Tongue (tissue), 1 donor: ENCODE measurements at regions not wholly inside any gene's neighbourhood (a gene's known extent, or its start where the extent isn't known, plus 50 kb on each side); places are given as distances from the start of the nearest gene placed in this dataset.
A peak's percentile ranks its signal among the peaks of the same experiment; 100 is the strongest.
"Not testable (repeated sequence)": the region's sequence is repeated elsewhere in the genome, so short reads cannot be mapped to it uniquely, and the experiment has no call there.

Experiments
- DNase-seq: peaks from one replicate; pipeline ENCODE4 v3.0.0-alpha.2; 2015

DNA sequence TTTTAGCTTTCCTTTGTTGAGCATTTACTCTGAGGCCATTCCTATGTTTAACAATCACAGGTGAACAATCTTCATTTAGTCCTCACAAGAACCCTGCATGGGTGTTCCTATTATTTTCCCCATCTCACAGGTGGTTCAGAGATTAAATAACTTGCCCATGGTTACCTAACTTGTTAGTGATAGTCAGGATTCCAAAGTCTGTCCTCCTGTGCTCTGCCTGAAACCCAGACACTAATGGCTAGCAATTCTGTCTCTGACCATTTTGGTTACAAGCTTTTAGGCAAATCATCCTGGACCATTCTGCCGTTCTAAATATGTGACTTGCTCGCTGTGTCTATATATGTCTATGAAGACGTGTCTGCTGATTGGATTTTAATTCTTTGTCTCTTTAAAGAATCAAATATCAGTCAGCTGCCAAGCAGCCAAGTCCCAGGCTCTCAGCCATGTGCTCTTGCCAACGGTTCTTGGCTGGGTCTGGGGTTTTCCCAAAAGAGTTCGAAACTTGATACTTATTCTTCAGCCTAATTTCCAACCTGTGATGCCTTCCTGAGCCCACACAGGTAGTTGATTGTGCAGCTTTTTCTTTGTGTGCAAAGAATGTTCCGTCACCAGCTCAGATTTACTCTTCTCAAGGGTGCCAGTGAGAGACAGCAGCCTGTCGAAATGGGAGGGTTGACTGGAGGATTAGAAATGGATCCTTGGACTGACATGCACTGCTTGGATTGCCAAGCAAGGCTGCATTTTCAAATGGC lies 121.7 kb downstream of the NREP start:
- DNase-seq = peak; percentile 75

DNA sequence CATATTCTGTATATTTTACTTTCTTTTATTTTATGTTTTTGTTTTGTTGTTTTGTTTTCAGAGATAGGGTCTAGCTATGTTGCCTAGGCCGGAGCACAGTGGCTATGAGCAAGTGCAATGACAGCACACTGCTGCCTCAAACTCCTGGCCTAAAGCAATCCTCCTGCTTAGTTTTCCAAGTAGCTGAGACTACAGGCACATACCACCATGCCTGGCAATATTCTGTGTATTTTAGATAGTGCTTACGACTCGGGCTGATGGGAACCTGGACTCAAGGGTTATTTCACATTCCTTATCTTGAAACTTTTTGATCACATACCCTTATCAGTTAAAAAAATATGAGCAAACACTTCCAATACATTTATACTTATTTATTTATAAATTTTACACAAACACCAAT lies 119.0 kb upstream of the STARD4 start:
- no peak for DNase-seq

DNA sequence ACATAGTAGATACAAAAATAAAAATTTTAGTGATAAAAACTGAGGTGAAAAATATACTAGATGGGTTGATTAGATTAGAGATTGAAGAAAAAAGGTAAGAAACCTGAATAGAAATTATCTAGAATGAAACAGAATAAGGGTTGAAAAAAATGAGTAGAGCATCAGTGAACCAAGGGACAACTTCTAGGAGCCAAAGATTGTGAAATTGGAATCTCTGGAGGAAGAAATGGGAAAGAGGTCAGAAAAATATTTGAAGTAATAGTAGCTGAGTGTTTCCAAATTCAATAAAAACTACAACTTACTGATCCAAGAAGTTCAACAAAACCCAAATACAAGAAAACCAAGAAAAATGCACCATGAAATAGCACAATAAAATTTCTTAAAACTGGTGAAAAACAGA lies 116.6 kb upstream of the STARD4 start:
- DNase-seq = no peak

DNA sequence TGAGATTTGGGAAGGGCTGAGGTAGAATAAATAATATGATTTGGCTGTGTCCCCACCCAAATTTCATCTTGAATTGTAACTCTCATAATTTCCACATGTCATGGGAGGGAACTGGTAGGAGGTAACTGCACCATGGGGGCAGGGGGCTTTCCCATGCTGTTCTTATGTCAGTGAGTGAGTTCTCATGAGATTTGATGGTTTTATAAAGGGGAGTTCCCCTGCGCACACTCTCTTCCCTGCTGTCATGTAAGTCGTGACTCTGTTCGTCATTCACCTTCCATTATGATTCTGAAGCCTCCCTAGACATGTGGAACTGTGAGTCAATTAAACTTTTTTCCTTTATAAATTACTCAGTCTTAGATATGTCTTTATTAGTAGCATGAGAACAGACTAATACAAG lies 115.5 kb upstream of the STARD4 start:
- DNase-seq = no peak

DNA sequence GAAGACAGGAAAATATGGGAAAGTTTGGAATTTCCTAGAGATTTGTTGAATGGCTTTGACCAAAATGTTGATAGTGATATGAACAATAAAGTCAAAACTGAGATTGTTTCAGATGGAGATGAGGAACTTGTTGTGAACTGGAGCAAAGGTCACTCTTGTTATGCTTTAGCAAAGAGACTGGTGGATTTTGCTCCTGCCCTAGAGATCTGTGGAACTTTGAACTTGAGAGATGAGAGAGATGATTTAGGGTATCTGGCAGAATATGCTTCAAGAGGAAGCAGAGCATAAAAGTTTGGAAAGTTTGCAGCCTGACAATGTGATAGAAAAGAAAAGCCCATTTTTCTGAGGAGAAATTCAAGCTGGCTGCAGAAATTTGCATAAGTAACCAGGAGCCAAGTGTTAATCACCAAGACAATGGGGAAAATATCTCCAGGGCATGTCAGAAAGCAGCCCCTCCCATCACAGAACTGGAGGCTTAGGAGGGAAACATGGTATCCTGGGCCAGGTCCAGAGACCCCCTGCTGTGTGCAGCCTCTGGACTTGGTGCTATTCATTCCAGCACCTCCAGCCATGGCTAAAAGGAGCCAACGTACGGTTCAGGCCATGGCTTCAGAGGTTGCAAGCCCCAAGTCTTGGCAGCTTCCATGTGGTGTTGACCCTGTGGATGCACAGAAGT lies 114.3 kb upstream of the STARD4 start:
- DNase-seq = no peak

DNA sequence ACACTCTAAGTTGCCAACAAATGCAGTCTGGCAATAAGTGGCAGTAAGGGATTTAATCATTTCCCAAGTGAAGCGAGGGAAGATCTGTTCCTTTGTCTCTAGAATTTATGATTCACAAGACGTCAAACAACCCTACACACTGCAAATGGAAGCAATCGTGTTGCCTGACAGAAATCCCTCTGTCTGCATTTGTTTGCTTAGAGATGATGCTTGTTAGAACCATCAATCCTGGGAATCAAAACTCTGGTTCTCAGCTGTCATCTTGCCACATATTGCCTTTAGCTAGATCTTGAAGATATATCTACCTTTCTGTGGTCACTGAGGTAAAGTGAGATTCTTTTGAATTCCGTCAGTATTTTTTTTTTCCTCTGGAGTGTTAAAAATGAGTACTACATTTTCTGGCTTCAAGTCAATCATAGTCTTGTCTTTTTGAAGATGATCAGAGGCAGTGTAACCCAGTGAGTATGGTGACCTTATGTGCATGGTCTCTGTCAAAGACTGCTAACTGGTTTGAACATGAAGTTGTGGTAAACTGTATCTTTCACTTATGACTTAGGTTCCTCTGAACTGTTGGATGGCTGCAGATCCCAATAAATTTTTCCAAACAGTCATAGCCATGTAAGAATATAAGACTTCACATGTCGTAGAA lies 106.4 kb upstream of the STARD4 start:
- DNase-seq = no peak

DNA sequence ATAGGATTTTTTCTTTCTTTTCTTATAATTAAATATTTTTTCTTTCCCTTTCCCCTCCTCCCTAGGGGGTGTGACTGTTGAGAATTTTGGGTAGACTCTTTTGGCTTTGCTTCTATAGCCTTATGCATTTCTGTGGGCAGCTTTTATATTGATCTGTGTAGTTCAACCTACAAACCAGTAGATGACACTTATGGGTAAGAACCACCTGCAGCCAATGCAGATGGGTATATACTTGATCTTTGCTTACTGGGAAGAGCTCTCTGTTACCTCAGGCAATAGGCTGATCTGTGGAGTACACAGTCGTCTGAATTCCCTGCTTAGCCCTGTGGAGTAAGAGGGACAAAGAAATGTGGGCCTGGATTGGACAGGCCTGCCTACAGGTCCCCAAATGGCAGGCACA lies 102.7 kb upstream of the STARD4 start:
- DNase-seq = no peak

DNA sequence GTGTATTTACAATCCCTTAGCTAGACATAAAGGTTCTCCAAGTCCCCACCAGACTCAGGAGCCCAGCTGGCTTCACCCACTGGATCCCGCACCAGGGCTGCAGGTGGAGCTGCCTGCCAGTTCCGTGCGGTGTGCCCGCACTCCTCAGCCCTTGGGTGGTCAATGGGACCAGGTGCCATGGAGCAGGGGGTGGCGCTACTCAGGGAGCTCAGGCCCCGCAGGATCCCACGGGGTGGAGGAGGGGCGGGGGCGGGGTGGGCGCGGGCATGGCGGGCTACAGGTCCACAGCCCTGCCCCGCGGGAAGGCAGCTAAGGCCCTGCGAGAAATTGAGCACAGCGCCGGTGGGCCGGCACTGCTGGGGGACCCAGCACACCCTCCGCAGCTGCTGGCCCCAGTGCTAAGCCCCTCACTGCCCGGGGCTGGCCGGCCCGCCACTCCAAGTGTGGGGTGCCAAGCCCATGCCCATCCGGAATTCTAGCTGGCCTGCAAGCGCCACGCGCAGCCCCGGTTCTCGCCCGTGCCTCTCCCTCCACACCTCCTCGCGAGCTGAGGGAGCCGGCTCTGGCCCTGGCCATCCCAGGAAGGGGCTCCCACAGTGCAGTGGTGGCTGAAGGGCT lies 99.8 kb upstream of the STARD4 start:
- DNase-seq = not testable (repeated sequence)

DNA sequence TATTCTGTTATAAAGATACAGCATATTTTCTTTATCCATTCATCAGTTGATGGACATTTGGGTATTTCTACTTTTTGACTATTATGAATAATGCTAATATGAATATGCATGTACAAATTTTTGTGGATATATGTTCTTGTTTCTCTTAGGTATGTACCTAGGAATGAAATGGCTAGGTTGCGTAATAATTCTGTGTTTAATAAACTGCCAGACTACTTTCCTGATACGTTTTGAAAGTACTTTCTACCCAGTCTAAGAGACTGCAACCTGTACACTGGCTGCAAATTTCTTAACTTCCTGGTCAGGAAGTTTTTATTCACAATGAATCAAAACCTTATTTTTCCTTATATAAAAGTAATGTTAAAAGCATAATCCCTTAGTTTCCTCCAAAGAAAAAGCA lies 93.9 kb upstream of the STARD4 start:
- DNase-seq = no peak

DNA sequence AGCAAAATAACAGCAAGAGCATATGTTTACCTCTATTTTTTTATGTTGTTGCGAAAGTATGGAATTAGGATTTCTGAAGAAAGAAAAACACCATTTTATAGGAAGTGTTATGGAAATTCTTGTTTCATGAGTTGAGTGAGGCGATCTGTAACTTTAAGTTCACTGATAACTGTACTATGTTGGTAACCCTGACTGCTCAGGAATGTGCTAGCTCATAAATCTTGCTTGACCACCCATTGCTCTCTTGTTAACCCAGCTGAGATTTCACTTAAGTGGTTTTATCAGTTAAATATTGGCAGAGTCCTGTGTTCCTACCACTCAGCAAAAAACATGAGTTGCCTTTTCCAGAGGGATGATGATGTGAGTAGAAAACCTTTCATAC lies 91.1 kb upstream of the STARD4 start:
- DNase-seq = no peak

DNA sequence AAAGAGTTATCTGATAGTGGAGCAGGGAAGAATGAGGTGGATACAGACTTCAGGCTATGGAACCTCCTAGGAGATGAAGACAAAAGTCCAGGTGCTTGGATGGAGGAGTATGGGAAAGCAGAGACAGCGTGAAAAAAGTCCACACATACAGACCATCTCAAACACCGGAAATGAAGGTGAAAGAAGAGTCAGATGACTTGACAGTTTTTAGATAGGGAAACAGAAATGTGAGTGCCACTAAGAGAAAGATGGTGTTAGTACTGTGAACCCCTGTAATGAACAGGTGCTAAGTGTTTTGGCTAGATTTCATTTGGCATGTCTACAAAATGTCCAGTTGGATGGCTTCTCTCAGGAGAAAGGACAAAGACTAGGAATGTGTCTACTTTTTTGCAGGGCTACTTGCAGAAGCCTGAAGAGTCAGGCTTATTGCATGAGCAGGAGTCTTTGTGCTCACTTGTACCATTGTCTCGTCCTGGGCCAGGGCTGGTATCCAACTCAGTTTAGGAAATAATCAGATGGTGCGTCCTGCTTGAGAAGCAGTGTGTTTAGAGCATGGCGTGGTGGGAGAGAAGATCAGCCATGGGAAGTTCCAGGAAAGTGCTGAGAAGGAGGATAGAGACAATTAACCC lies 90.6 kb upstream of the STARD4 start:
- no peak for DNase-seq

DNA sequence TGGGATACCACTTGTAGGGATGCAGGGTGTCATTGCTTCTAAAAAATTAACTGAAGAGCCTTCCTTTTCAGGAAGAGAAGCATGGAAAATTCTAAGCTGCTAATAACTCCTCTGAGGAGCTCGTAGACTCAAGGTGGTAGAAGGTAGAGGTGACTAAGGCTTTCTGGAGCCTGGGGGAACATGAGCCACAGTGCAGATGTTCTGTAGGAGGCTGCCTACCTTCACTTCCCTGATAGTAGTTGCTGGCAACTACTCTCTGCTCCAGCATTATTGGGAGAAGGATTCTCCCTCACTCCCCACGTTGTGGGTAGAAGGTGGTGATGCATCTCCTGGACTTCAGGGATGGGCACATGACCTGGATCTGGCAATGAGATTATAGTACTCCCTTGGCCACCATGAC lies 86.7 kb upstream of the STARD4 start:
- no peak for DNase-seq

DNA sequence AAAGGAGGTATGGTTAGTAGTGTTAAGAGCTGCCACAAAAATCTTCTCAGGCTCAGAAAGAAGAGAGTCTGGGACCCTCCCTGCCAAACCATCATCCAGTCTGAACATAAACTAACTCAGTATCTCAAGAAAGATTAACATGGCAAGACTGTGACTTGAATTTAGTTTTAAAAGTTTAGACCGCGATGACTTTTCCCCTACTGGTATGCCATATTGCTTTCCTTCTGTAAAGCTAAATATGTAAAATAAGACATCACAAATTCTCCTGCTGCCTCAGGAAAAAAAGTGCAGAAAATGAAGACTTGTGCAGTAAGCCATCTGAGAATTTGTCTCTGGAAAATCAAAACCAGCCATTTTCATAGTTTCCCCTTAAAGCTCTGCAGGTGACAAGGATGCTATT lies 85.2 kb upstream of the STARD4 start:
- no peak for DNase-seq

DNA sequence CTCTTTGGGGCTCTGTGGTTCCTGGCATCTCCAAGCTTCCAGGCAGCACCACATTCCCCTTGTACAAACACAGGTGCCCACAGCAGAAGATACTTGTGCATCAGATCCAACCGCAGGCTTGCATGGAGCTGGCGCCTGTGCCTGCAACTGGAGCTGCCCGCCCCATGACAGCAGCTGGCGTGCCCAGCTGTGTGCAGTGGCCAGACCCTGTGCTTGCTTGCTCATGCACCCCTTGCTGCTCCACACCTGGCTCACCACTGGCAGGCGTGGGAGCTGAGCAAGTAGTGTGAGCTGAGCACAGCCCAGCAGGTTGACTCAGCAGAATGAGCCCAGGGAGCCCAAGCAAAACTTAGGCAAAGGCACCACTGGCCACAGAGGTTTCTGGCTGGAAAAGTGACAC lies 84.4 kb upstream of the STARD4 start:
- DNase-seq = no peak

DNA sequence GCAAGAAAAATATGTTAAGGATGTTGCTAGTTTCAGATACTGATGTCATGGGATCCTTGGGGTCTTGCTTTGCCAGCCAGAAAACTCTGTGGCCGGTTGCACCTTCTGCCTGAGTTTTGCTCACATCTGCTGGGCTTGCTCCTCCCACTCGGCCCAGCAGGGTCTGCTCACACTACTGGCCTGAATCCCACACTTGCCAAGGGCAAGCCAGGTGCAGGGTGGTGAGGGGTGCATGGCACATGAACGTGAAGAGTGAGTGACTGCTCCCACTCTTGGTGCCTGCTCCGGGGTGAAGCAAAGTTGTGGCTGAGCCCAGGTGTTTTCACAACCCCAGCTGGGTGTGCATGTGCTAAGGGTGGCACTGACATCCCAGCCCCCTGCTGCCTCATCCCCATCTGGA lies 83.1 kb upstream of the STARD4 start:
- DNase-seq = no peak

DNA sequence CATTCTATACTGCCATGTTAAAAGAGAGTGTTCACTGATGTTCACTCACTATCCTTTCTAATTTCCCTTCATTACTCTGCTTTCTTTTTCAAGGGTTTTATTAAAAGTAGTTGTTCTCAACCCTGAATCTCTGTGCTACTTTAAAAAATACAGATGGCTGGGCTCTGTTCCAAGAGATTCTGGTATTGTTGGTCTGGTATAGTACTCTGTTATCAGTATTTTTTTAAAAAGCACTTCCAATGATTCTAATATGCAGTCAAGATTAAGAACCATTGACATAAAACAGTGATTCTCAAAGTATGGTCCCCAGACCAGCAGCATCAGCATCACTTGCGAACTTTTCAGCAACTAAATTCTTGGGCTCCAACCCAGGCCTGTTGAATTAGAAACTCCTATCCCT lies 77.0 kb upstream of the STARD4 start:
- no peak for DNase-seq

DNA sequence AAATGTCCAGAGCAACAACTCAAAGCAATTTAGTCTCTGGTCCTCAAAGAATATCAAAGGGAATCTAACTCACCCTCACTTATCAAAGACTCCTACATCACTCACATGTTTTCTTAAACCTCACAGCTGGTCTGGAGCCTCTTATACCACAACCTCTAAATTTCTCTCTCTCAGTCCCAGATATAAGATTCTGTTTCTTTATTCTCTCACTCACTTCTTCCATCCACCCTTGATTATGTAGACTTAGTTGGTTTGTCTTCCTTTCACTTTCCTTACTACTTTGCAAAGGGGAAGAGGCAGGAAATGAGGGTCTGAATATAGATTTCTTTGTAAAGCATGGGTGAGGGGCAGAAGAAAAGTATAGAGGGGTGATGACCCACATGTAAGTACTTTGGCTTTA lies 75.4 kb upstream of the STARD4 start:
- DNase-seq = no peak

DNA sequence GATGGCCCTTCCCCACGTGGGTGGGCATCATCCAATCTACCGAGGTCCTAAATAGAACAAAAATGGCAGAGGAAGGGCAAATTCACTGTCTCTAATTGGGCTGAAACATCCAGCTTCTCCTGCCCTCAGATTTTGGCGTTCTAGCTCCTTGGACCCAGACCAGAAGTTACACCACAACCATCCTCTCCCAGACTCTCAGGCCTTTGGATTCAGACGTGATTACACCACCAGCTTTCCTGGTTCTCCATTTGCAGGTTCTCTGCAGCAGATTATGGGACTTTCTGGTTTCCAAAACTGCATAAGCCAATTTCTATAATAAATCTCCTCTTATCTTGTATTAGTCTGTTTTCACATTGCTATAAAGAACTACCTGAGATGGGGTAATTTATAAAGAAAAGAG lies 73.6 kb upstream of the STARD4 start:
- no peak for DNase-seq

DNA sequence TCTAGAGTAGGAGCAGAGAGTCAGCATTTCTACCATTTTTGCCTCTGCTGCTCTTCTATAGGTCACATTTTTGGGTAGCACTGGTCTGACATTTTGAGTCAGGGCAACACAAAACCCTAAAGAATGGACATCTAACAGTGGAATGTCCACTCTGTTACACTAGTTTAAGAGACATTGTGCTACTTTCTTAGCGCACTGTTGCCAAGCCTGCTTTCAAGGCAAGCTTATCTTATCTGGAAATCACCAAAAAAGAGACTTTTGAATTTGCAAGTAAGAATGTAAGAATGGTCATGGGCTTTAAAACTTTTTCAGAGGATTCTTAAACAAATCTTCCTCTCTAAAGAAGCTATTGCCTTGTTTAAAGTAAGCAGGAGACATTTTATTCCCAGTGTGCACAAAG lies 73.0 kb upstream of the STARD4 start:
- DNase-seq = no peak

DNA sequence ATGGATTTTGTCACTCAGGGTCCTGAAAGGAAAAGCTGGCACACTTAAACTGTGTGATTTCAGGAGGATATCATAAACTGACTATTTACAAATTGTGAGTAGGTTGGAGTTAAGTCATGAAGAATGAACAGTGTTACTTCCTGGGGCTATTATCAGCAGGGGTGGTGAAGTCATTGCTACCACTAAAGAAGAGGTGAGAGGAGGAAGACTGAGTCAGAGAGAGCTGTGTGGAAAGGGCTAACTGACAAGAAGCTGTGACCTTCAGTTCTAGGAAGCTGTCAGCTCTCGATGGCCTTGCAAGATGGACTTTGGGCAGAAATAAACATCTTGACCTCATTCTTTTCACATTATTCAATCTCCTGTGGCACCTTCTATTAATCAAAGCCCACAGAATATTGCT lies 72.3 kb upstream of the STARD4 start:
- no peak for DNase-seq

DNA sequence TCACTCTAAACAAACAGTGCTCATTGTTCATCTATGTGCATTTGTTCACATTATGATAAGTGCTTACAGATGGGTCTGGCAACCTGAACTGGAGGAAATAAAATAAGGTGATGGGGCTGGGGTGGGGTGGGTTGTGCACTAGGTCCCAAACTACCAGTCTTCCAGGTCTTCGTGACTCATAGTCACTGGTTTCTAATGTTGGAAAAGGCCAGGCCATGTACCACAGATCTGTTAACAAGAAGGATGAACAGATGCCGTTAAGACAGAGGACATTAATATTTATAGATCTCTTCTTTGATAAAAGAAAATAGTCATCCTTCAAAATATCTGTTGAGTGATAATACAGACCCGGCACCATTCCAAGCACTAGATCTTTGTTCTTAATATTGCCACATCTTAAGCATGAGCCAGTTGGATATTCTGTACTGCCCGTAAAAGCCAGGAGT lies 71.4 kb upstream of the STARD4 start:
- no peak for DNase-seq

DNA sequence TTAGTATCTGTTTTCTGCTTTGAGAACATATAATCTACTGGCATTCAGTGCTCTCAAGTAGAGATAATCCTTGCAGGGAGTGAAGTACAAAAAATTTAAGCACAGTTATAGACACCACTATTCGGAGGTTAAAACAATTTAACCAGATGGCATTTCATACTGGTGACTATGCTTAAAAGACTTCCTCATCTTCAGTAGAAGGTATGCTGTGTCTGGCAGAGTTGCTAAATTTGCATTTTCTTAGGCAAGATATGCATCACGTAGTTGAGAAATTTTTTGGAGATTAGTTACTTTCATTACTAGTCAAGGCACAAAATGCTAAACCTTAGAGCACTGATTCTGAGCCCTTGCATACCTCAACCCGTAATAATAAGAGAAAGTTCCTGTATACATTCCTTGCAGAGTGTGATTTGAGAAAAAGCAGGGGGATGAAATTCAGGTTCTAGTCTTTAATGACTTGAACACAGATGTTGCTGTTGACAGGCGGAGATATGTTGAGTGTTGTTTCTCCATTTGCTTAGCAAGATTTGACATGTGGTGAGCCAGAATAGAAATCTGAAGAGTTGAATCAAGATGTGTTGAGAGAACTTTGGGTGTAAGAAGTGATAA lies 70.8 kb upstream of the STARD4 start:
- no peak for DNase-seq
